Liver (tissue), 8 donors: ENCODE measurements at regions not wholly inside any gene's neighbourhood (a gene's known extent, or its start where the extent isn't known, plus 50 kb on each side); places are given as distances from the start of the nearest gene placed in this dataset.

Experiments
- DNase-seq: peaks from one replicate; pipeline ENCODE4 v3.0.0-alpha.2; 2017; ENCODE audit warnings: low spot score
- H3K27ac ChIP-seq, 2 donors: one replicate each; pipeline ENCODE4 v1.7.0; 2013; ENCODE audit warnings: inconsistent platforms in 2 of 2, low read length in 2 of 2, control low read depth in 1 of 2, low read depth in 1 of 2, mild to moderate bottlenecking in 1 of 2
- H3K27me3 ChIP-seq, 4 donors: one replicate each; pipeline versions ENCODE4 v1.6.1 to v1.7.0; 2013; ENCODE audit warnings: low read length in 3 of 4, inconsistent platforms in 1 of 4, mild to moderate bottlenecking in 1 of 4, moderate library complexity in 1 of 4; ENCODE audit not compliant: control insufficient read depth in 4 of 4, insufficient read depth in 4 of 4
- H3K36me3 ChIP-seq, 4 donors: one replicate each; pipeline versions ENCODE4 v1.6.1 to v1.7.0; 2013; ENCODE audit warnings: low read length in 3 of 4, mild to moderate bottlenecking in 3 of 4, low read depth in 1 of 4, moderate library complexity in 1 of 4; ENCODE audit not compliant: control insufficient read depth in 4 of 4, insufficient read depth in 3 of 4
- H3K4me1 ChIP-seq, 4 donors: one replicate each; pipeline versions ENCODE4 v1.6.1 to v1.7.0; 2013; ENCODE audit warnings: low read length in 3 of 4, mild to moderate bottlenecking in 3 of 4, moderate library complexity in 1 of 4; ENCODE audit not compliant: control insufficient read depth in 4 of 4, insufficient read depth in 4 of 4
- H3K4me3 ChIP-seq, 3 donors: one replicate each; pipeline versions ENCODE4 v1.6.1 to v1.7.0; 2013; ENCODE audit warnings: low read length in 3 of 3, control low read depth in 1 of 3, low read depth in 1 of 3, mild to moderate bottlenecking in 1 of 3
- H3K9ac ChIP-seq, 2 donors: one replicate each; pipeline ENCODE4 v1.7.0; 2013; ENCODE audit warnings: low read length in 2 of 2, mild to moderate bottlenecking in 2 of 2, moderate library complexity in 2 of 2, control low read depth in 1 of 2, low read depth in 1 of 2
- H3K9me3 ChIP-seq, 4 donors: one replicate each; pipeline versions ENCODE4 v1.6.1 to v1.7.0; 2013; ENCODE audit warnings: low read length in 3 of 4; ENCODE audit not compliant: control insufficient read depth in 4 of 4
- EGR1 ChIP-seq, 2 donors: IDR thresholded peaks; 2 replicates each; pipeline ENCODE4 v1.6.1; 2016 to 2018; ENCODE audit warnings: antibody characterized with exemption in 2 of 2, low read depth in 2 of 2
- FOXA2 ChIP-seq: IDR thresholded peaks from 2 replicates; pipeline ENCODE4 v1.6.1; 2016; ENCODE audit warnings: antibody characterized with exemption
- GABPA ChIP-seq, 2 donors: IDR thresholded peaks in 1 of 2; conservative IDR thresholded peaks in 1 of 2; 2 replicates each; pipeline ENCODE4 v1.6.1; 2016; ENCODE audit warnings: antibody characterized with exemption in 2 of 2, mild to moderate bottlenecking in 1 of 2, moderate library complexity in 1 of 2
- HNF4A ChIP-seq, 2 donors: conservative IDR thresholded peaks; 2 replicates each; pipeline ENCODE4 v1.6.1; 2016; ENCODE audit warnings: antibody characterized with exemption in 2 of 2, mild to moderate bottlenecking in 2 of 2
- HNF4G ChIP-seq: IDR thresholded peaks from 2 replicates; pipeline ENCODE4 v1.6.1; 2016; ENCODE audit warnings: antibody characterized with exemption
- JUND ChIP-seq, 2 donors: IDR thresholded peaks; 2 replicates each; pipeline ENCODE4 v1.6.1; 2016; ENCODE audit warnings: antibody characterized with exemption in 2 of 2
- NR2F2 ChIP-seq: IDR thresholded peaks from 2 replicates; pipeline ENCODE4 v1.6.1; 2016; ENCODE audit warnings: antibody characterized with exemption
- RAD21 ChIP-seq, 2 donors: IDR thresholded peaks; 2 replicates each; pipeline ENCODE4 v1.6.1; 2016; ENCODE audit warnings: antibody characterized with exemption in 2 of 2, mild to moderate bottlenecking in 2 of 2
- RXRA ChIP-seq, 2 donors: IDR thresholded peaks; 2 replicates each; pipeline ENCODE4 v1.6.1; 2017 to 2018; ENCODE audit warnings: antibody characterized with exemption in 2 of 2, mild to moderate bottlenecking in 1 of 2
- TAF1 ChIP-seq: conservative IDR thresholded peaks from 2 replicates; pipeline ENCODE4 v1.6.1; 2016; ENCODE audit warnings: antibody characterized with exemption, mild to moderate bottlenecking
- YY1 ChIP-seq: IDR thresholded peaks from 2 replicates; pipeline ENCODE4 v1.6.1; 2016; ENCODE audit warnings: antibody characterized with exemption, mild to moderate bottlenecking
- ZBTB33 ChIP-seq: IDR thresholded peaks from 2 replicates; pipeline ENCODE4 v1.6.1; 2016; ENCODE audit warnings: antibody characterized with exemption
- WGBS: extraction: QIAGEN DNeasy Blood & Tissue Kit; methylation state at CpG from one replicate; pipeline ENCODE4 v1.1.7; 2013; 5-methylcytosine and 5-hydroxymethylcytosine counted together
- TF ChIP-seq, protein P1 (sequence below): IDR thresholded peaks from 2 replicates; pipeline ENCODE4 v1.6.1; 2016; ENCODE audit warnings: antibody characterized with exemption
- TF ChIP-seq, protein P2 (sequence below): IDR thresholded peaks from 2 replicates; pipeline ENCODE4 v1.6.1; 2016; ENCODE audit warnings: antibody characterized with exemption
- TF ChIP-seq, protein P3 (sequence below): fragments of 150-350 bp; IDR thresholded peaks from 2 replicates; pipeline ENCODE4 v1.5.1; 2017; ENCODE audit warnings: improper control_type of control experiment, low read depth, low read length; ENCODE audit not compliant: missing input control
- donor health status: healthy.
- donor health status: healthy.
- donor health status: healthy.
- donor health status: healthy.
- donor health status: healthy.

GRCh38 chr4:3871881-3872833, 106.0 kb downstream of the ADRA2C start:
- no peak overlapping the region for H3K27ac ChIP-seq
- no peak overlapping the region for H3K9ac ChIP-seq
- no peak for DNase-seq
- peaks cover 0 to 6% (median 3%) of the 10 kb centered on the region in 4 donors for H3K4me1 ChIP-seq
- H3K9me3 ChIP-seq = no peaks in the 10 kb centered on the region
- WGBS = 12% methylated on average over 59 of the region's 59 CpGs
- TF ChIP-seq, protein P1, sequence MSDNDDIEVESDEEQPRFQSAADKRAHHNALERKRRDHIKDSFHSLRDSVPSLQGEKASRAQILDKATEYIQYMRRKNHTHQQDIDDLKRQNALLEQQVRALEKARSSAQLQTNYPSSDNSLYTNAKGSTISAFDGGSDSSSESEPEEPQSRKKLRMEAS = no peak
- TF ChIP-seq YY1 (no peak), FOXA2 (no peak), JUND (IDR thresholded peaks at IDR 0.05) (no peak), NR2F2 (no peak), HNF4A (conservative IDR thresholded peaks at IDR 0.05) (no peak)
- H3K27me3 ChIP-seq = peaks cover 0 to 12% (median 4%) of the 10 kb centered on the region in 4 donors
- no peak overlapping the region for H3K4me3 ChIP-seq
- H3K36me3 ChIP-seq = no peaks in the 10 kb centered on the region

GRCh38 chr4:3872834-3873313, 106.7 kb downstream of the ADRA2C start:
- Histone ChIP-seq H3K4me3 (no peak overlapping the region), H3K27me3 (peaks cover 0 to 12% (median 4%) of the 10 kb centered on the region in 4 donors), H3K36me3 (no peaks in the 10 kb centered on the region), H3K9me3 (peaks cover 0 to 2% (median 0%) of the 10 kb centered on the region in 4 donors), H3K9ac (no peak overlapping the region), H3K27ac (no peak overlapping the region), H3K4me1 (peaks cover 0 to 6% (median 3%) of the 10 kb centered on the region in 4 donors)
- 71% methylated on average over 17 of the region's 17 CpGs for WGBS
- no peak for DNase-seq
- TF ChIP-seq YY1 (no peak), GABPA (IDR thresholded peaks at IDR 0.05 in 1 of 2, conservative IDR thresholded peaks at IDR 0.05 in 1 of 2) (no peak), RAD21 (IDR thresholded peaks at IDR 0.05) (no peak), JUND (IDR thresholded peaks at IDR 0.05) (no peak), NR2F2 (no peak), FOXA2 (no peak), ZBTB33 (no peak), HNF4G (no peak)

GRCh38 chr4:3873408-3874027, 107.3 kb downstream of the ADRA2C start:
- peaks cover 0 to 6% (median 3%) of the 10 kb centered on the region in 4 donors for H3K4me1 ChIP-seq
- DNase-seq = no peak
- peaks cover 0 to 14% (median 4%) of the 10 kb centered on the region in 4 donors for H3K27me3 ChIP-seq
- 35% methylated on average over 14 of the region's 14 CpGs for WGBS
- H3K36me3 ChIP-seq = no peaks in the 10 kb centered on the region
- H3K27ac ChIP-seq = no peak overlapping the region
- no peak overlapping the region for H3K4me3 ChIP-seq
- peaks cover 0 to 2% (median under 1%) of the 10 kb centered on the region in 4 donors for H3K9me3 ChIP-seq
- TF ChIP-seq EGR1 (IDR thresholded peaks at IDR 0.05; ENCODE audit: low read depth in 2 of 2) (no peak), RAD21 (IDR thresholded peaks at IDR 0.05) (no peak), RXRA (IDR thresholded peaks at IDR 0.05) (no peak), TAF1 (no peak), ZBTB33 (no peak)
- TF ChIP-seq, protein P2, sequence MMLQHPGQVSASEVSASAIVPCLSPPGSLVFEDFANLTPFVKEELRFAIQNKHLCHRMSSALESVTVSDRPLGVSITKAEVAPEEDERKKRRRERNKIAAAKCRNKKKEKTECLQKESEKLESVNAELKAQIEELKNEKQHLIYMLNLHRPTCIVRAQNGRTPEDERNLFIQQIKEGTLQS = no peak
- TF ChIP-seq, protein P3, sequence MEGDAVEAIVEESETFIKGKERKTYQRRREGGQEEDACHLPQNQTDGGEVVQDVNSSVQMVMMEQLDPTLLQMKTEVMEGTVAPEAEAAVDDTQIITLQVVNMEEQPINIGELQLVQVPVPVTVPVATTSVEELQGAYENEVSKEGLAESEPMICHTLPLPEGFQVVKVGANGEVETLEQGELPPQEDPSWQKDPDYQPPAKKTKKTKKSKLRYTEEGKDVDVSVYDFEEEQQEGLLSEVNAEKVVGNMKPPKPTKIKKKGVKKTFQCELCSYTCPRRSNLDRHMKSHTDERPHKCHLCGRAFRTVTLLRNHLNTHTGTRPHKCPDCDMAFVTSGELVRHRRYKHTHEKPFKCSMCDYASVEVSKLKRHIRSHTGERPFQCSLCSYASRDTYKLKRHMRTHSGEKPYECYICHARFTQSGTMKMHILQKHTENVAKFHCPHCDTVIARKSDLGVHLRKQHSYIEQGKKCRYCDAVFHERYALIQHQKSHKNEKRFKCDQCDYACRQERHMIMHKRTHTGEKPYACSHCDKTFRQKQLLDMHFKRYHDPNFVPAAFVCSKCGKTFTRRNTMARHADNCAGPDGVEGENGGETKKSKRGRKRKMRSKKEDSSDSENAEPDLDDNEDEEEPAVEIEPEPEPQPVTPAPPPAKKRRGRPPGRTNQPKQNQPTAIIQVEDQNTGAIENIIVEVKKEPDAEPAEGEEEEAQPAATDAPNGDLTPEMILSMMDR = no peak
- H3K9ac ChIP-seq = no peak overlapping the region
